ENCODE measurements at regions not wholly inside any gene's neighbourhood (a gene's known extent, or its start where the extent isn't known, plus 50 kb on each side); places are given as distances from the start of the nearest gene placed in this dataset.
A peak's percentile ranks its signal among the peaks of the same experiment; 100 is the strongest.

- peaks cover 4% of the 10 kb centered on the region for H3K27me3 Mint-ChIP-seq
- Histone ChIP-seq H4K20me1 (ENCODE audit: control insufficient read depth, insufficient read depth, low read length, poor library complexity, severe bottlenecking) (no peaks in the 10 kb centered on the region), H2AFZ (ENCODE audit: insufficient read depth, low read depth, low read length, poor library complexity, severe bottlenecking) (no peak overlapping the region), H3K79me2 (ENCODE audit: control insufficient read depth, insufficient read depth, low read length) (no peaks in the 10 kb centered on the region), H3K4me2 (replicated peaks; ENCODE audit: low read depth, low read length, poor library complexity, severe bottlenecking) (no peak overlapping the region), H3K36me3 (replicated peaks in 1 of 2; ENCODE audit: control extremely low read depth in 1 of 2, control insufficient read depth in 1 of 2, extremely low read depth in 1 of 2, insufficient read depth in 2 of 2, low read length in 1 of 2) (no peaks in the 10 kb centered on the region), H3K4me1 (ENCODE audit: control insufficient read depth in 2 of 2, insufficient read depth in 2 of 2, low read length in 2 of 2) (no peaks in the 10 kb centered on the region), H3K27me3 (replicated peaks in 1 of 4; ENCODE audit: control extremely low read depth in 1 of 4, control insufficient read depth in 3 of 4, insufficient read depth in 4 of 4, low read length in 3 of 4) (no peaks in the 10 kb centered on the region), H3K9me3 (ENCODE audit: control extremely low read depth in 1 of 3, control insufficient read depth in 2 of 3, insufficient read depth in 1 of 3, low read length in 2 of 3) (no peaks in the 10 kb centered on the region), H3K9ac (ENCODE audit: low read length) (no peak overlapping the region), H3K27ac (ENCODE audit: low read length in 2 of 2) (no peak overlapping the region), H3K4me3 (ENCODE audit: control extremely low read depth in 1 of 5, extremely low read depth in 1 of 5, insufficient read depth in 1 of 5, low read depth in 2 of 5, low read length in 4 of 5) (no peak overlapping the region)
- H3K27ac Mint-ChIP-seq = no peak overlapping the region
- CTCF ChIA-PET = no interaction called here
- POLR2A ChIA-PET = no interaction called here
- TF ChIP-seq CTCF (IDR thresholded peaks at IDR 0.05) (no peak), EZH2 (IDR thresholded peaks at IDR 0.05; ENCODE audit: borderline replicate concordance, insufficient read depth, low read depth, low read length, poor library complexity, severe bottlenecking) (no peak)
- ATAC-seq (ENCODE audit: low read depth) (no peak), DNase-seq (no peak)
- intact Hi-C loops (cut with micrococcal nuclease) = loop anchor here (5.0 kb wide), 1 partner anchor 483 kb away; no protein-coding TSS in a partner anchor
- no peak overlapping the region for H3K4me3 Mint-ChIP-seq
- peaks cover 4% of the 10 kb centered on the region for H3K9me3 Mint-ChIP-seq (ENCODE audit: insufficient read depth)
- 50% methylated on average over 1 of the region's 8 CpGs for WGBS (ENCODE audit: insufficient coverage)
- H3K4me1 Mint-ChIP-seq = no peaks in the 10 kb centered on the region
Observed at GRCh38 chr9:108469654-108470053, 386.1 kb downstream of the ACTL7B start.

- Histone ChIP-seq H3K4me3 (ENCODE audit: control extremely low read depth in 1 of 5, extremely low read depth in 1 of 5, insufficient read depth in 1 of 5, low read depth in 2 of 5, low read length in 4 of 5) (no peak overlapping the region), H3K9me3 (ENCODE audit: control extremely low read depth in 1 of 3, control insufficient read depth in 2 of 3, insufficient read depth in 1 of 3, low read length in 2 of 3) (no peaks in the 10 kb centered on the region), H3K27ac (ENCODE audit: low read length in 2 of 2) (no peak overlapping the region), H3K4me2 (replicated peaks; ENCODE audit: low read depth, low read length, poor library complexity, severe bottlenecking) (no peak overlapping the region), H3K79me2 (ENCODE audit: control insufficient read depth, insufficient read depth, low read length) (no peaks in the 10 kb centered on the region), H3K27me3 (replicated peaks in 1 of 4; ENCODE audit: control extremely low read depth in 1 of 4, control insufficient read depth in 3 of 4, insufficient read depth in 4 of 4, low read length in 3 of 4) (no peaks in the 10 kb centered on the region), H2AFZ (ENCODE audit: insufficient read depth, low read depth, low read length, poor library complexity, severe bottlenecking) (no peak overlapping the region), H3K9ac (ENCODE audit: low read length) (no peak overlapping the region), H3K4me1 (ENCODE audit: control insufficient read depth in 2 of 2, insufficient read depth in 2 of 2, low read length in 2 of 2) (no peaks in the 10 kb centered on the region), H3K36me3 (replicated peaks in 1 of 2; ENCODE audit: control extremely low read depth in 1 of 2, control insufficient read depth in 1 of 2, extremely low read depth in 1 of 2, insufficient read depth in 2 of 2, low read length in 1 of 2) (no peaks in the 10 kb centered on the region), H4K20me1 (ENCODE audit: control insufficient read depth, insufficient read depth, low read length, poor library complexity, severe bottlenecking) (no peaks in the 10 kb centered on the region)
- H3K4me3 Mint-ChIP-seq = no peak overlapping the region
- DNase-seq (no peak), ATAC-seq (ENCODE audit: low read depth) (no peak)
- H3K27ac Mint-ChIP-seq = no peak overlapping the region
- TF ChIP-seq CTCF (IDR thresholded peaks at IDR 0.05) (peak; percentile 9), EZH2 (IDR thresholded peaks at IDR 0.05; ENCODE audit: borderline replicate concordance, insufficient read depth, low read depth, low read length, poor library complexity, severe bottlenecking) (no peak)
- ChIA-PET CTCF (interaction anchor here (1.4 kb wide), 1 partner anchor 38 kb away, joined by 3 read pairs; no protein-coding TSS in a partner anchor), POLR2A (no interaction called here)
- peaks cover 4% of the 10 kb centered on the region for H3K9me3 Mint-ChIP-seq (ENCODE audit: insufficient read depth)
- intact Hi-C loops (cut with micrococcal nuclease) = loop anchor here (5.0 kb wide), 1 partner anchor 484 kb away; no protein-coding TSS in a partner anchor
- H3K4me1 Mint-ChIP-seq = no peaks in the 10 kb centered on the region
- WGBS (ENCODE audit: insufficient coverage) = 100% methylated on average over 1 of the region's 4 CpGs
- H3K27me3 Mint-ChIP-seq = peaks cover 4% of the 10 kb centered on the region
Observed at GRCh38 chr9:108468364-108468763, 387.4 kb downstream of the ACTL7B start.

Data from B cell (primary cell).